PC-9 (cell line): ENCODE measurements at regions not wholly inside any gene's neighbourhood (a gene's known extent, or its start where the extent isn't known, plus 50 kb on each side); places are given as distances from the start of the nearest gene placed in this dataset.
A peak's percentile ranks its signal among the peaks of the same experiment; 100 is the strongest.

Experiments
- BruUV-seq: library from RNA; stranded (reverse); fragments of 400-500 nt; replicated peaks from 2 replicates; lab custom pipeline; 2021; lab: Mats Ljungman, UMichigan
- CTCF ChIA-PET: fragments of 300-600 bp; sonication (Branson Sonifier 250); formaldehyde crosslinking; loops from one replicate; lab custom pipeline; 2022; ENCODE audit warnings: antibody characterized with exemption; lab: Charles Lee
- POLR2A ChIA-PET: fragments of 300-600 bp; sonication (Branson Sonifier 250); formaldehyde crosslinking; loops from one replicate; lab custom pipeline; 2022; ENCODE audit warnings: antibody characterized with exemption; ENCODE audit not compliant: unreplicated experiment; lab: Charles Lee
- DNase-seq, 2 experiments: peaks; one replicate each; pipeline versions ENCODE4 v3.0.0 to v3.0.0-alpha.2; 2015 to 2022; ENCODE audit warnings: mixed read lengths in 1 of 2
- H2AFZ ChIP-seq: fragments of 200-600 bp; sonication (generic); 2 replicates; pipeline ENCODE4 v1.8.1; 2017; ENCODE audit warnings: antibody characterized with exemption
- H3F3A ChIP-seq: fragments of 200-600 bp; sonication (generic); 2 replicates; pipeline ENCODE4 v1.8.1; 2017; ENCODE audit warnings: antibody characterized with exemption, mild to moderate bottlenecking, low read depth; ENCODE audit not compliant: insufficient read depth
- H3K27ac ChIP-seq: fragments of 200-600 bp; sonication (generic); 2 replicates; pipeline ENCODE4 v1.6.1; 2016; ENCODE audit warnings: mixed run types
- H3K27me3 ChIP-seq: fragments of 200-600 bp; sonication (generic); 2 replicates; pipeline ENCODE4 v1.6.1; 2016; ENCODE audit warnings: low read depth, mixed run types; ENCODE audit not compliant: insufficient read depth
- H3K36me3 ChIP-seq: fragments of 200-600 bp; sonication (generic); 2 replicates; pipeline ENCODE4 v1.6.1; 2016; ENCODE audit warnings: low read depth, mixed run types
- H3K4me1 ChIP-seq: fragments of 200-600 bp; sonication (generic); replicated peaks from 2 replicates; pipeline ENCODE4 v1.6.1; 2016; ENCODE audit warnings: mixed run types; ENCODE audit not compliant: insufficient read depth
- H3K4me2 ChIP-seq: fragments of 200-600 bp; sonication (generic); 2 replicates; pipeline ENCODE4 v1.6.1; 2017; ENCODE audit warnings: mixed run types
- H3K4me3 ChIP-seq: fragments of 200-600 bp; sonication (generic); 2 replicates; pipeline ENCODE4 v1.6.1; 2016; ENCODE audit warnings: mixed run types
- H3K79me2 ChIP-seq: fragments of 200-600 bp; sonication (generic); 2 replicates; pipeline ENCODE4 v1.6.1; 2017; ENCODE audit warnings: low read depth, mixed run types
- H3K9me2 ChIP-seq: fragments of 200-600 bp; sonication (generic); 2 replicates; pipeline ENCODE4 v1.8.1; 2017; ENCODE audit warnings: mild to moderate bottlenecking; ENCODE audit not compliant: insufficient read depth
- H3K9me3 ChIP-seq: fragments of 200-600 bp; sonication (generic); 2 replicates; pipeline ENCODE4 v1.8.1; 2016; ENCODE audit warnings: low read depth; ENCODE audit not compliant: insufficient read depth
- H4K20me1 ChIP-seq: fragments of 200-600 bp; sonication (generic); 2 replicates; pipeline ENCODE4 v1.8.1; 2017; ENCODE audit not compliant: insufficient read depth
- CTCF ChIP-seq: fragments of 200-600 bp; sonication (generic); conservative IDR thresholded peaks from 2 replicates; pipeline ENCODE4 v1.6.1; 2017; ENCODE audit warnings: mixed run types, antibody characterized with exemption, mild to moderate bottlenecking, moderate library complexity
- EZH2 ChIP-seq: fragments of 200-600 bp; sonication (generic); IDR thresholded peaks from 2 replicates; pipeline ENCODE4 v1.8.0; 2017; ENCODE audit warnings: antibody characterized with exemption, low read depth
- intact Hi-C: fragments of 100-400 bp; cut with micrococcal nuclease; formaldehyde crosslinking; loops from one replicate; pipeline ENCODE4 v1.10.0; 2022; ENCODE audit not compliant: unreplicated experiment

GRCh38 chr2:235200216-235200615 lies 248.4 kb downstream of the SH3BP4 start:
- no peaks in the 10 kb centered on the region for H3K27me3 ChIP-seq
- no peaks in the 10 kb centered on the region for H3K9me2 ChIP-seq
- H3K36me3 ChIP-seq = no peaks in the 10 kb centered on the region
- H3K79me2 ChIP-seq = no peaks in the 10 kb centered on the region
- no peak overlapping the region for H3K4me2 ChIP-seq
- no peak overlapping the region for H3K4me3 ChIP-seq
- no peaks in the 10 kb centered on the region for H3F3A ChIP-seq
- CTCF ChIA-PET = no interaction called here
- DNase-seq = no peak
- H3K9me3 ChIP-seq = no peaks in the 10 kb centered on the region
- no peak for TF ChIP-seq CTCF
- no peak for TF ChIP-seq EZH2
- H4K20me1 ChIP-seq = no peaks in the 10 kb centered on the region
- no TSS peak for BruUV-seq
- H3K27ac ChIP-seq = no peak overlapping the region
- POLR2A ChIA-PET = no interaction called here
- H3K4me1 ChIP-seq = no peaks in the 10 kb centered on the region
- H2AFZ ChIP-seq = no peak overlapping the region
- intact Hi-C loops = no loop called here

GRCh38 chr2:235201756-235202155 lies 249.9 kb downstream of the SH3BP4 start:
- Histone ChIP-seq H3F3A (no peaks in the 10 kb centered on the region), H3K36me3 (no peaks in the 10 kb centered on the region), H3K9me2 (no peaks in the 10 kb centered on the region), H3K27me3 (no peaks in the 10 kb centered on the region; the same call in 1 of the 2 replicates), H3K4me3 (no peak overlapping the region), H3K79me2 (no peaks in the 10 kb centered on the region), H3K27ac (no peak overlapping the region), H4K20me1 (no peaks in the 10 kb centered on the region), H3K4me1 (no peaks in the 10 kb centered on the region), H2AFZ (no peak overlapping the region), H3K4me2 (no peak overlapping the region), H3K9me3 (no peaks in the 10 kb centered on the region)
- ChIA-PET POLR2A (no interaction called here), CTCF (no interaction called here)
- no peak for TF ChIP-seq CTCF
- TF ChIP-seq EZH2 = no peak
- intact Hi-C loops = no loop called here
- no TSS peak for BruUV-seq
- peak in 1 of 2 experiments; percentile 28 for DNase-seq

- TF ChIP-seq CTCF = no peak
- no peak for TF ChIP-seq EZH2
- Histone ChIP-seq H3K79me2 (no peaks in the 10 kb centered on the region), H3K36me3 (no peaks in the 10 kb centered on the region), H4K20me1 (no peaks in the 10 kb centered on the region), H2AFZ (no peak overlapping the region), H3K9me2 (no peaks in the 10 kb centered on the region), H3K27ac (no peak overlapping the region), H3K9me3 (no peaks in the 10 kb centered on the region), H3K27me3 (no peaks in the 10 kb centered on the region; the same call in 1 of the 2 replicates), H3K4me3 (no peak overlapping the region), H3K4me2 (no peak overlapping the region), H3F3A (no peaks in the 10 kb centered on the region), H3K4me1 (no peaks in the 10 kb centered on the region)
- BruUV-seq = no TSS peak
- POLR2A ChIA-PET = no interaction called here
- DNase-seq = no peak
- intact Hi-C loops = no loop called here
- CTCF ChIA-PET = no interaction called here
These were observed 253.1 kb downstream of the SH3BP4 start for GRCh38 chr2:235204948-235205347.
